GM12874 (cell line): ENCODE measurements at regions not wholly inside any gene's neighbourhood (a gene's known extent, or its start where the extent isn't known, plus 50 kb on each side); places are given as distances from the start of the nearest gene placed in this dataset.

Experiments used
- CTCF ChIP-seq: IDR thresholded peaks from 2 replicates; pipeline ENCODE4 v1.5.1; 2011; ENCODE audit warnings: low read depth, mild to moderate bottlenecking, control low read depth, low read length, moderate library complexity; ENCODE audit not compliant: insufficient read depth

- TF ChIP-seq CTCF: no peak
These were observed 148.3 kb upstream of the CADM1 start for GRCh38 chr11:115652496-115652895.

DNA sequence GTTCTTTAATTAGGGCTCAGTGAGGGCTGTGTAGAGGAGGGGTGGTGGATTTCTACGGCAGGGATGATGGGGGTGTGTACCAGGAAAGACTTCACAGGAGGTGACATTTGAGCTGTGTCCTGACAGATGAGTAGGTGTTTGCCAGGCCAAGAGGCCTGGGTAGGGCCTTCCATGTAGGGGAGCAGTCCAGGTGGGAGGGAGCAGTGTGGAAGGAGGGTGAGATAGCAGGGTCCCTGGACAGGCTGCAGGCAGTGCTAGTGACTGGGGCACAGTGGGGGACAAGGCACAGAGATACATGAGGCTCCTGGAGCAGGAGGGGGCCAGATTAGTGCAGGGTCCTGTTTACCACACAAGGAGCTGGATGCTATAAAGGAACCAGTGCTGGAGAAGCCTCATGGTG is 147.9 kb upstream of the CADM1 start:
- TF ChIP-seq CTCF: no peak

GRCh38 chr11:115649461-115649860 is 145.2 kb upstream of the CADM1 start:
- TF ChIP-seq CTCF: no peak

GRCh38 chr11:115645631-115646317 is 141.6 kb upstream of the CADM1 start:
- TF ChIP-seq CTCF: no peak

GRCh38 chr11:115644856-115645255 is 140.6 kb upstream of the CADM1 start:
- TF ChIP-seq CTCF: no peak

DNA sequence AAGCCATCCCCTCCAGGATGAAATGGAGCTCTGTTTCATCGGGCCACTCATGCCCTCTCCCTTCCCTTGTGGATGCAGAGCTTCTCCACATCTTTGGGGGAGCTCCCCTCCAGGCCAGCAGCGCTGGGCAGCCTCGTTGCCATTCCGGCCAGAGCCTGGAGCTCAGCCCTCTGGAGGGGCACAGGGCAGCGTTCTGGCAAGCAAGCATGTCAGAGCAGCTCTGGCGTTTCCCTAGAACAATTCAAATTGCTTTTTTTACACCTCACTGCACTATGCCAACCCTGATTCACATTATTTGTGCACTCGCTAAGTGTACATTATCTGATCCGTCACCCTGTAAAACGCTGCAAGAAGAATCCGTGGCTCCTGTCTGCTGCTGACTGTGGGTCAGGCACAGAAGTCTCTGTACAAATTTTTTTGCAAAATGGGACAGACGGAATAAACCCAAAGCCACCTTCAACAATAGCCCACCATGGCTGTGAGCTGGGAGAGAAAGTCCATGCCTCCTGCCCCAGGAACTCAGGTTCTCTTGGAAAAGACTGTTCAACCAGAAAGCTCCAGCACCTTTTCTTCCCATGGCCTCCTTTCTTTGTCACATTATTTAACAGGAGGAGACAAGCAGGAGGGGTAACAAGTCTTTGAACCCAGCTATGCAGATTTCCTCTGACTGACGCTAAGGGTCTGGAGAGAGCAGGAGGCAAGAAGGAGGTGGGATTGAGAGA is 139.5 kb upstream of the CADM1 start:
- no peak for TF ChIP-seq CTCF

GRCh38 chr11:115642660-115643059 is 138.4 kb upstream of the CADM1 start:
- no peak for TF ChIP-seq CTCF
